22Rv1 (cell line): ENCODE measurements at regions not wholly inside any gene's neighbourhood (a gene's known extent, or its start where the extent isn't known, plus 50 kb on each side); places are given as distances from the start of the nearest gene placed in this dataset.

ENCODE experiments used
- CTCF ChIP-seq: fragments of 450-650 bp; IDR thresholded peaks from 2 replicates; pipeline ENCODE4 v1.5.1; 2017; ENCODE audit warnings: mild to moderate bottlenecking
- ZFX ChIP-seq: fragments of 450-650 bp; IDR thresholded peaks from 2 replicates; pipeline ENCODE4 v1.6.1; 2017; ENCODE audit warnings: antibody characterized with exemption, borderline replicate concordance

- TF ChIP-seq CTCF: no peak
- TF ChIP-seq ZFX: no peak
Observed at GRCh38 chr15:31834654-31835053, 195.7 kb upstream of the CHRNA7 start.
